ENCODE measurements at regions not wholly inside any gene's neighbourhood (a gene's known extent, or its start where the extent isn't known, plus 50 kb on each side); places are given as distances from the start of the nearest gene placed in this dataset.
"Not testable (repeated sequence)": the region's sequence is repeated elsewhere in the genome, so short reads cannot be mapped to it uniquely, and the experiment has no call there.

- no peak for TF ChIP-seq CTCF (IDR thresholded peaks at IDR 0.05; ENCODE audit: extremely low read depth, missing control alignments)
- DNase-seq (ENCODE audit: low spot score) = no peak
These were observed 275.0 kb upstream of the KITLG start for GRCh38 chr12:88855301-88855700.

- no peak for DNase-seq (ENCODE audit: low spot score)
- TF ChIP-seq CTCF (IDR thresholded peaks at IDR 0.05; ENCODE audit: extremely low read depth, missing control alignments) = no peak
These were observed 274.0 kb upstream of the KITLG start for GRCh38 chr12:88854260-88854659.

- DNase-seq (ENCODE audit: low spot score) = not testable (repeated sequence)
These were observed 267.0 kb upstream of the KITLG start for GRCh38 chr12:88847246-88847645.

GRCh38 chr12:88844426-88844825 lies 264.2 kb upstream of the KITLG start:
- DNase-seq (ENCODE audit: low spot score) = no peak
- TF ChIP-seq CTCF (IDR thresholded peaks at IDR 0.05; ENCODE audit: extremely low read depth, missing control alignments) = no peak

GRCh38 chr12:88842314-88842713 lies 262.0 kb upstream of the KITLG start:
- DNase-seq (ENCODE audit: low spot score) = no peak
- TF ChIP-seq CTCF (IDR thresholded peaks at IDR 0.05; ENCODE audit: extremely low read depth, missing control alignments) = no peak

- TF ChIP-seq CTCF (IDR thresholded peaks at IDR 0.05; ENCODE audit: extremely low read depth, missing control alignments) = no peak
These were observed 259.2 kb upstream of the KITLG start for GRCh38 chr12:88839486-88839885.

GRCh38 chr12:88836156-88836555 lies 255.9 kb upstream of the KITLG start:
- TF ChIP-seq CTCF (IDR thresholded peaks at IDR 0.05; ENCODE audit: extremely low read depth, missing control alignments) = no peak
- no peak for DNase-seq (ENCODE audit: low spot score)

More at GRCh38 chr12:88839486-88839885, 259.2 kb upstream of the KITLG start:
- DNase-seq (ENCODE audit: low spot score) = no peak

- no peak for DNase-seq (ENCODE audit: low spot score)
- TF ChIP-seq CTCF (IDR thresholded peaks at IDR 0.05; ENCODE audit: extremely low read depth, missing control alignments) = no peak
These were observed 254.0 kb upstream of the KITLG start for GRCh38 chr12:88834226-88834625.

Measured in GM20000 (cell line).